HEK293 (cell line): ENCODE measurements at regions not wholly inside any gene's neighbourhood (a gene's known extent, or its start where the extent isn't known, plus 50 kb on each side); places are given as distances from the start of the nearest gene placed in this dataset.

Experiments used
- CTCF ChIA-PET: fragments of 350-600 bp; formaldehyde crosslinking; extraction: SDS; loops from one replicate; lab custom pipeline; 2021; ENCODE audit warnings: antibody characterized with exemption; lab: Yijun Ruan, JAX
- POLR2A ChIA-PET: fragments of 300-600 bp; formaldehyde crosslinking; extraction: SDS; loops from one replicate; lab custom pipeline; 2020; ENCODE audit warnings: antibody characterized with exemption, inconsistent platforms; lab: Yijun Ruan, JAX
- H3K27ac ChIP-seq: fragments of 200-500 bp; sonication (Bioruptor generic); 2 replicates; pipeline ENCODE4 v1.5.1; 2014; ENCODE audit warnings: low read depth, low read length, control low read depth, inconsistent platforms; ENCODE audit errors: extremely low read depth
- H3K36me3 ChIP-seq, 2 experiments: fragments of 200-500 bp in 1 of 2; sonication (Bioruptor generic) in 1 of 2; 1 replicate in 1 of 2; 2 replicates in 1 of 2; pipeline ENCODE4 v1.5.1; 2014 to 2017; ENCODE audit warnings: inconsistent platforms in 2 of 2, low read length in 2 of 2; ENCODE audit not compliant: control insufficient read depth in 2 of 2, insufficient read depth in 1 of 2
- H3K4me1 ChIP-seq: fragments of 200-500 bp; sonication (Bioruptor generic); 2 replicates; pipeline ENCODE4 v1.5.1; 2014; ENCODE audit warnings: mild to moderate bottlenecking, low read length, inconsistent platforms; ENCODE audit not compliant: control insufficient read depth, insufficient read depth
- H3K4me3 ChIP-seq: 2 replicates; pipeline ENCODE4 v1.5.1; 2011; ENCODE audit warnings: low read depth, mild to moderate bottlenecking, control low read depth, low read length, moderate library complexity
- H3K9me3 ChIP-seq: fragments of 200-500 bp; sonication (Bioruptor generic); 2 replicates; pipeline ENCODE4 v1.5.1; 2014; ENCODE audit warnings: low read depth, low read length, inconsistent platforms; ENCODE audit not compliant: control insufficient read depth, insufficient read depth
- BCL11A ChIP-seq: fragments of 450-650 bp; formaldehyde crosslinking; IDR thresholded peaks from 2 replicates; pipeline ENCODE4 v1.5.1; 2016; ENCODE audit warnings: low read depth, missing biosample characterization, missing genetic modification characterization
- CTCF ChIP-seq: fragments of 450-650 bp; formaldehyde crosslinking; IDR thresholded peaks from 2 replicates; pipeline ENCODE4 v1.5.1; 2016; ENCODE audit warnings: missing biosample characterization, missing genetic modification characterization
- IKZF3 ChIP-seq: fragments of 450-650 bp; IDR thresholded peaks from 2 replicates; pipeline ENCODE4 v1.5.0; 2018; ENCODE audit warnings: missing biosample characterization, mild to moderate bottlenecking, missing genetic modification characterization, moderate library complexity
- KLF10 ChIP-seq: fragments of 450-650 bp; IDR thresholded peaks from 2 replicates; pipeline ENCODE4 v1.5.1; 2018; ENCODE audit warnings: missing biosample characterization, mild to moderate bottlenecking, missing genetic modification characterization
- MEIS1 ChIP-seq: sonication (generic); formaldehyde crosslinking; IDR thresholded peaks from 2 replicates; pipeline ENCODE4 v1.8.1; 2022; ENCODE audit warnings: missing genetic modification reagents, mild to moderate bottlenecking, borderline replicate concordance
- PRDM6 ChIP-seq: fragments of 450-650 bp; formaldehyde crosslinking; IDR thresholded peaks from 2 replicates; pipeline ENCODE4 v1.5.1; 2017; ENCODE audit warnings: missing biosample characterization, missing genetic modification characterization
- SCRT2 ChIP-seq: fragments of 450-650 bp; formaldehyde crosslinking; IDR thresholded peaks from 2 replicates; pipeline ENCODE4 v1.5.1; 2016; ENCODE audit warnings: missing biosample characterization, missing genetic modification characterization
- TCF7L2 ChIP-seq: IDR thresholded peaks from 2 replicates; pipeline ENCODE4 v1.6.1; 2011; ENCODE audit warnings: low read depth, mild to moderate bottlenecking, inconsistent platforms, low read length, moderate library complexity, borderline replicate concordance
- TRIM28 ChIP-seq: IDR thresholded peaks from 2 replicates; pipeline ENCODE4 v1.6.1; 2011; ENCODE audit warnings: low read length, control low read depth, borderline replicate concordance
- WT1 ChIP-seq: fragments of 450-650 bp; formaldehyde crosslinking; IDR thresholded peaks from 2 replicates; pipeline ENCODE4 v1.5.1; 2016; ENCODE audit warnings: missing biosample characterization, missing genetic modification characterization
- ZBTB11 ChIP-seq: fragments of 450-650 bp; formaldehyde crosslinking; conservative IDR thresholded peaks from 2 replicates; pipeline ENCODE4 v1.5.1; 2016; ENCODE audit warnings: low read depth, missing biosample characterization, missing genetic modification characterization
- ZBTB21 ChIP-seq: fragments of 450-650 bp; formaldehyde crosslinking; IDR thresholded peaks from 2 replicates; pipeline ENCODE4 v1.5.1; 2017; ENCODE audit warnings: missing biosample characterization, missing genetic modification characterization
- ZBTB48 ChIP-seq: fragments of 450-650 bp; formaldehyde crosslinking; IDR thresholded peaks from 2 replicates; pipeline ENCODE4 v1.5.1; 2016; ENCODE audit warnings: missing biosample characterization, missing genetic modification characterization
- ZIC2 ChIP-seq: fragments of 450-650 bp; formaldehyde crosslinking; IDR thresholded peaks from 2 replicates; pipeline ENCODE4 v1.5.1; 2016; ENCODE audit warnings: missing biosample characterization, missing genetic modification characterization
- ZNF184 ChIP-seq: fragments of 450-650 bp; IDR thresholded peaks from 2 replicates; pipeline ENCODE4 v1.5.1; 2018; ENCODE audit warnings: missing biosample characterization, mild to moderate bottlenecking, missing genetic modification characterization
- ZNF501 ChIP-seq: fragments of 450-650 bp; formaldehyde crosslinking; IDR thresholded peaks from 2 replicates; pipeline ENCODE4 v1.5.1; 2016; ENCODE audit warnings: missing biosample characterization, missing genetic modification characterization
- ZNF585B ChIP-seq: fragments of 450-650 bp; formaldehyde crosslinking; IDR thresholded peaks from 2 replicates; pipeline ENCODE4 v1.5.1; 2016; ENCODE audit warnings: missing biosample characterization, missing genetic modification characterization
- ZNF621 ChIP-seq: fragments of 450-650 bp; formaldehyde crosslinking; IDR thresholded peaks from 2 replicates; pipeline ENCODE4 v1.5.1; 2017; ENCODE audit warnings: missing biosample characterization, missing genetic modification characterization
- ZNF692 ChIP-seq: fragments of 450-650 bp; formaldehyde crosslinking; IDR thresholded peaks from 2 replicates; pipeline ENCODE4 v1.5.1; 2016; ENCODE audit warnings: missing biosample characterization, missing genetic modification characterization
- ZNF785 ChIP-seq: fragments of 450-650 bp; formaldehyde crosslinking; IDR thresholded peaks from 2 replicates; pipeline ENCODE4 v1.5.1; 2016; ENCODE audit warnings: missing biosample characterization, missing genetic modification characterization
- ZNF792 ChIP-seq: fragments of 450-650 bp; formaldehyde crosslinking; IDR thresholded peaks from 2 replicates; pipeline ENCODE4 v1.5.1; 2016; ENCODE audit warnings: missing biosample characterization, missing genetic modification characterization
- ZNF830 ChIP-seq: fragments of 450-650 bp; IDR thresholded peaks from 2 replicates; pipeline ENCODE4 v1.5.0; 2018; ENCODE audit warnings: missing biosample characterization, missing genetic modification characterization, low read depth, mild to moderate bottlenecking, moderate library complexity
- TF ChIP-seq, protein P1 (sequence below): fragments of 450-650 bp; IDR thresholded peaks from 2 replicates; pipeline ENCODE4 v1.5.1; 2018; ENCODE audit warnings: missing biosample characterization, mild to moderate bottlenecking, missing genetic modification characterization

- TF ChIP-seq WT1 (tag by site-specific recombination) (no peak), TRIM28 (no peak), ZNF501 (tag by site-specific recombination) (no peak), ZNF184 (no peak), TCF7L2 (no peak), BCL11A (tag by site-specific recombination) (no peak), SCRT2 (tag by site-specific recombination) (no peak), ZNF621 (no peak), ZNF792 (tag by site-specific recombination) (no peak), ZNF830 (tag by site-specific recombination) (no peak), CTCF (no peak), ZBTB48 (no peak)
- POLR2A ChIA-PET, result no interaction called here
- CTCF ChIA-PET, result no interaction called here
These were observed 125.7 kb upstream of the SDK1 start for GRCh38 chr7:3175285-3175902.

DNA sequence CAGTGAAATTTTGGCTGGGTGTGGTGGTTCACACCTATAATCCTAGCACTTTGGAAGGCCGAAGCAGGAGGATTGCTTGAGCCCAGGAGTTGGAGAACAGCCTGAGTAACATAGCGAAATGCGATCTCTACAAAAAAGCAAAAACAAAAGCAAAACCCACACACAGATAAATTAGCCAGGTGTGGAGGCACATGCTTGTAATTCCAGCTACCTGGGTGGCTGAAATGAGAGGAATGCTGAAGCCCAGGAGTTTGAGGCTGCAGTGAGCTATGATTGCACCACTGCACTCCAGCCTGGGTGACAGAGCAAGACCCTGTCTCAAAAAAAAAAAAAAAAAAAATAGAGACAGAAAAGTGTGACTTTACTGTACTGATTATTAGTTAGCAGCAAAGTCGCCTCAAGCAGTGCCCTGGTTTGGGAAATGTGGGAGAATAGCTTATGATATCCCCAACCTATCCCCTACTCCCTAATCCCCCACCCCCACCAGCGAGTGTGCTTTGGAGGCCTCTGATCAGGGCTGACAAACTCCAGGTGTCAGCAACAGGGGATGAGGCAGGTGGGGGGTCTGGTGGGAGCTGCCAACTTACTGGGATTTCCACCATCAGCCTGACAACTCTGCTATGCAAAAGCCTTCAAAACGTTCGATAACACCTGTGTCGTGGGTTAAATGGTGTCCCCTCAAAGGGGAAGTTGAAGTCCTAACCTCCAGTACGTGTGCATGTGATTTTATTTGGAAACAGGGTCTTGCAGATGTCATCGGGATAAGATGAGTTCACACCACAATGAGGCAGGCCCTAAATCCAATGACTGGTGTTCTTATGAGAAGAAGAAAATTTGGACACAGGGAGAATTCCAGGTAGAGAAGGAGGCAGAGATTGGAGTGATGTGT is 124.7 kb upstream of the SDK1 start:
- ChIA-PET CTCF (interaction anchor here (0.6 kb wide), 1 partner anchor 1335 kb away, joined by 4 read pairs; no protein-coding TSS in a partner anchor), POLR2A (no interaction called here)
- Histone ChIP-seq H3K4me1 (no peaks in the 10 kb centered on the region), H3K27ac (no peak overlapping the region), H3K36me3 (no peaks in the 10 kb centered on the region), H3K9me3 (no peaks in the 10 kb centered on the region), H3K4me3 (no peak overlapping the region)
- TF ChIP-seq ZNF692 (tag by site-specific recombination) (no peak), ZNF585B (tag by site-specific recombination) (no peak), MEIS1 (CRISPR knock-in tag) (no peak), BCL11A (tag by site-specific recombination) (no peak), ZBTB21 (no peak), IKZF3 (tag by site-specific recombination) (no peak), TRIM28 (no peak), ZIC2 (no peak), ZNF785 (tag by site-specific recombination) (no peak), KLF10 (tag by site-specific recombination) (no peak), ZBTB11 (tag by site-specific recombination) (no peak), PRDM6 (tag by site-specific recombination) (no peak)
- TF ChIP-seq, protein P1, sequence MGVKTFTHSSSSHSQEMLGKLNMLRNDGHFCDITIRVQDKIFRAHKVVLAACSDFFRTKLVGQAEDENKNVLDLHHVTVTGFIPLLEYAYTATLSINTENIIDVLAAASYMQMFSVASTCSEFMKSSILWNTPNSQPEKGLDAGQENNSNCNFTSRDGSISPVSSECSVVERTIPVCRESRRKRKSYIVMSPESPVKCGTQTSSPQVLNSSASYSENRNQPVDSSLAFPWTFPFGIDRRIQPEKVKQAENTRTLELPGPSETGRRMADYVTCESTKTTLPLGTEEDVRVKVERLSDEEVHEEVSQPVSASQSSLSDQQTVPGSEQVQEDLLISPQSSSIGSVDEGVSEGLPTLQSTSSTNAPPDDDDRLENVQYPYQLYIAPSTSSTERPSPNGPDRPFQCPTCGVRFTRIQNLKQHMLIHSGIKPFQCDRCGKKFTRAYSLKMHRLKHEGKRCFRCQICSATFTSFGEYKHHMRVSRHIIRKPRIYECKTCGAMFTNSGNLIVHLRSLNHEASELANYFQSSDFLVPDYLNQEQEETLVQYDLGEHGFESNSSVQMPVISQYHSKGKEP (tag by site-specific recombination), result no peak

More at GRCh38 chr7:3175285-3175902, 125.7 kb upstream of the SDK1 start:
- Histone ChIP-seq H3K27ac (no peak overlapping the region), H3K4me3 (no peak overlapping the region), H3K36me3 (no peaks in the 10 kb centered on the region), H3K9me3 (no peaks in the 10 kb centered on the region), H3K4me1 (no peaks in the 10 kb centered on the region)
